Mesenchymal stem cell (in vitro differentiated cells and primary cell): ENCODE measurements at regions not wholly inside any gene's neighbourhood (a gene's known extent, or its start where the extent isn't known, plus 50 kb on each side); places are given as distances from the start of the nearest gene placed in this dataset.

ENCODE experiments used
- DNase-seq: peaks from one replicate; pipeline ENCODE4 v3.0.0-alpha.2; 2013
- H2AFZ ChIP-seq: one replicate; pipeline ENCODE4 v1.6.1; 2013; ENCODE audit warnings: low read depth, mild to moderate bottlenecking, control low read depth, inconsistent platforms, low read length, moderate library complexity
- H2AK5ac ChIP-seq: 2 replicates; pipeline ENCODE4 v1.6.1; 2013; ENCODE audit warnings: low read length, moderate library complexity, mild to moderate bottlenecking, inconsistent platforms; ENCODE audit not compliant: severe bottlenecking
- H2BK120ac ChIP-seq: one replicate; pipeline ENCODE4 v1.6.1; 2013; ENCODE audit warnings: low read depth, mild to moderate bottlenecking, inconsistent platforms, low read length, moderate library complexity
- H2BK12ac ChIP-seq, 2 experiments: one replicate each; pipeline ENCODE4 v1.6.1; 2013; ENCODE audit warnings: inconsistent platforms in 2 of 2, low read length in 2 of 2, mild to moderate bottlenecking in 2 of 2, moderate library complexity in 2 of 2, control low read depth in 1 of 2
- H2BK15ac ChIP-seq: one replicate; pipeline ENCODE4 v1.6.1; 2013; ENCODE audit warnings: mild to moderate bottlenecking, low read depth, inconsistent platforms; ENCODE audit not compliant: poor library complexity, severe bottlenecking
- H2BK5ac ChIP-seq: 2 replicates; pipeline ENCODE4 v1.6.1; 2013; ENCODE audit warnings: low read depth, mild to moderate bottlenecking, low read length, control low read depth, inconsistent platforms; ENCODE audit not compliant: poor library complexity, severe bottlenecking
- H3K14ac ChIP-seq, 2 experiments: one replicate each; pipeline ENCODE4 v1.6.1; 2013; ENCODE audit warnings: inconsistent platforms in 2 of 2, low read length in 2 of 2, control low read depth in 1 of 2, mild to moderate bottlenecking in 1 of 2, moderate library complexity in 1 of 2
- H3K18ac ChIP-seq, 2 experiments: one replicate each; pipeline ENCODE4 v1.6.1; 2013; ENCODE audit warnings: inconsistent platforms in 2 of 2, low read length in 2 of 2, control low read depth in 1 of 2, low read depth in 1 of 2, mild to moderate bottlenecking in 1 of 2
- H3K23ac ChIP-seq, 2 experiments: one replicate each; pipeline ENCODE4 v1.6.1; 2013; ENCODE audit warnings: inconsistent platforms in 2 of 2, low read length in 2 of 2, mild to moderate bottlenecking in 2 of 2, moderate library complexity in 2 of 2, control low read depth in 1 of 2
- H3K27ac ChIP-seq: 2 replicates; pipeline ENCODE4 v1.5.1; 2013; ENCODE audit warnings: mild to moderate bottlenecking, moderate library complexity, low read length, control low read depth, inconsistent platforms; ENCODE audit not compliant: poor library complexity, severe bottlenecking
- H3K27me3 ChIP-seq, 2 experiments: 2 replicates each; pipeline versions ENCODE4 v1.6.1 to v1.7.0; 2013; ENCODE audit warnings: low read length in 2 of 2, mild to moderate bottlenecking in 2 of 2, moderate library complexity in 2 of 2, control low read depth in 1 of 2, inconsistent platforms in 1 of 2; ENCODE audit not compliant: control insufficient read depth in 1 of 2, insufficient read depth in 1 of 2
- H3K36me3 ChIP-seq, 2 experiments: 2 replicates each; pipeline versions ENCODE4 v1.6.1 to v1.7.0; 2013; ENCODE audit warnings: low read length in 2 of 2, control low read depth in 1 of 2, inconsistent platforms in 1 of 2, low read depth in 1 of 2, mild to moderate bottlenecking in 1 of 2; ENCODE audit not compliant: insufficient read depth in 2 of 2, control insufficient read depth in 1 of 2
- H3K4ac ChIP-seq, 2 experiments: one replicate each; pipeline ENCODE4 v1.6.1; 2013; ENCODE audit warnings: inconsistent platforms in 2 of 2, low read length in 2 of 2, mild to moderate bottlenecking in 2 of 2, moderate library complexity in 2 of 2, control low read depth in 1 of 2, low read depth in 1 of 2
- H3K4me1 ChIP-seq: 2 replicates; pipeline ENCODE4 v1.6.1; 2013; ENCODE audit warnings: low read depth, low read length, control low read depth; ENCODE audit not compliant: control insufficient read depth, insufficient read depth
- H3K4me2 ChIP-seq: 2 replicates; pipeline ENCODE4 v1.6.1; 2013; ENCODE audit warnings: low read length, mild to moderate bottlenecking, inconsistent platforms; ENCODE audit not compliant: poor library complexity, severe bottlenecking
- H3K4me3 ChIP-seq, 2 experiments: 2 replicates each; pipeline versions ENCODE4 v1.5.1 to v1.7.0; 2013; ENCODE audit warnings: low read length in 2 of 2, mild to moderate bottlenecking in 2 of 2, control low read depth in 1 of 2, low read depth in 1 of 2; ENCODE audit not compliant: insufficient read depth in 1 of 2
- H3K79me1 ChIP-seq: replicated peaks from 2 replicates; pipeline ENCODE4 v1.6.1; 2013; ENCODE audit warnings: mild to moderate bottlenecking, control low read depth, low read length, inconsistent platforms; ENCODE audit not compliant: poor library complexity, severe bottlenecking
- H3K9ac ChIP-seq: 2 replicates; pipeline ENCODE4 v1.7.0; 2013; ENCODE audit warnings: mild to moderate bottlenecking, low read length, moderate library complexity
- H3K9me3 ChIP-seq: 2 replicates; pipeline ENCODE4 v1.7.0; 2013; ENCODE audit warnings: mild to moderate bottlenecking, low read length; ENCODE audit not compliant: control insufficient read depth
- H4K8ac ChIP-seq: one replicate; pipeline ENCODE4 v1.6.1; 2013; ENCODE audit warnings: inconsistent platforms, mild to moderate bottlenecking, low read length, moderate library complexity
- H4K91ac ChIP-seq: one replicate; pipeline ENCODE4 v1.6.1; 2013; ENCODE audit warnings: mild to moderate bottlenecking, low read length, inconsistent platforms
- WGBS: methylation state at CpG from one replicate; pipeline ENCODE4 v1.1.7; 2013; ENCODE audit warnings: mixed read lengths; 5-methylcytosine and 5-hydroxymethylcytosine counted together

- no peak overlapping the region for H3K9ac ChIP-seq
- H2BK120ac ChIP-seq = no peak overlapping the region
Observed at GRCh38 chr6:81371930-81372329, 380.6 kb downstream of the TENT5A start.

DNA sequence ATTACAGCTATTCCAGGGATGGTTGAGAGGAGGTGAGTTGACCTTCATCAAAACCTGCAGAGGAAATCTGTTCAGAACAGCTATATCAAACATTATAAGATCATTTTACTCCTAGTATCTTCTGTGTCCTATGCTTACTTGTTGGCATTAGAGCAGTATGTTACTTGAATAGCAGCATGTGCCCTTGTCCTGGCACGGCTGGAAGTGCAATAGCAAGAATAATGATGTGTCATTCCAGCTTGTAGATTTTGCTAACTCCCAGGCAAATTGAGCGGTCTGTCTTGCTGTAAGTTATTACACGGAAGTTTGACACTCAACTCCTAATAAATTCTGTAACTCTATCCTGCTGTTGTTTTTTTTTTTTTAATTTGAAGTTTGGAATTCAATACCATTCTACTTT lies 385.5 kb downstream of the TENT5A start:
- Histone ChIP-seq H3K4me2 (no peak overlapping the region), H3K4ac (no peak overlapping the region), H3K79me1 (no peaks in the 10 kb centered on the region), H2AFZ (no peak overlapping the region), H2BK15ac (no peak overlapping the region), H2BK5ac (no peak overlapping the region), H3K9me3 (no peaks in the 10 kb centered on the region), H2AK5ac (no peak overlapping the region), H3K18ac (no peak overlapping the region), H3K27ac (no peak overlapping the region), H3K9ac (no peak overlapping the region), H3K27me3 (no peaks in the 10 kb centered on the region), H3K14ac (no peak overlapping the region), H2BK120ac (no peak overlapping the region), H4K8ac (no peak overlapping the region), H2BK12ac (no peak overlapping the region), H4K91ac (no peak overlapping the region), H3K4me3 (no peak overlapping the region), H3K36me3 (no peaks in the 10 kb centered on the region), H3K4me1 (no peaks in the 10 kb centered on the region), H3K23ac (no peak overlapping the region)
- no peak for DNase-seq
- WGBS = 86% methylated on average over 1 of the region's 3 CpGs

More at GRCh38 chr6:81371930-81372329, 380.6 kb downstream of the TENT5A start:
- Histone ChIP-seq H3K4ac (no peak overlapping the region), H3K18ac (no peak overlapping the region), H2AFZ (no peak overlapping the region), H3K4me3 (no peak overlapping the region), H2BK15ac (no peak overlapping the region), H4K8ac (no peak overlapping the region), H3K79me1 (no peaks in the 10 kb centered on the region), H2BK5ac (no peak overlapping the region), H3K4me1 (no peaks in the 10 kb centered on the region), H2BK12ac (no peak overlapping the region), H3K14ac (no peak overlapping the region), H3K9me3 (no peaks in the 10 kb centered on the region), H3K23ac (no peak overlapping the region), H3K36me3 (no peaks in the 10 kb centered on the region), H3K27me3 (no peaks in the 10 kb centered on the region), H3K4me2 (no peak overlapping the region), H4K91ac (no peak overlapping the region), H3K27ac (no peak overlapping the region), H2AK5ac (no peak overlapping the region)
- no peak for DNase-seq

DNA sequence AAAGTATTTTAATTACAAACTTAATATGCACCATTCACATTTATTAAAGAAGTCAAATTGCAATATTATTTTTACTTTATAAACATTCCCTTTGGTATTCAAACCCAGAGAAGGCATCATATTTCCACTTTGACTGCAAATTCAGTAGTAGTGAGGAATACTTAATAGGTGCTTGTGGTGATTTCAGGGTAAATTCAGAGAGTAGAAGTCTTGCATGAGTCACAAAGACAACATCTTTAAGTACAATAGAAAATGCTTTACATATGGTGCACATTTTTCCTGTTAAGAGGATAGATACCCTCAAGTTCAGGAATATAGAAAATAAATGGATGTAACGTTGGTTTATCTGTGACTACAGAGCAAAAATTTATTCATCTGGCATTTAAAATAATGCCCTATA lies 390.2 kb downstream of the TENT5A start:
- WGBS = no CpG with 5 or more reads among the region's 1 CpG

DNA sequence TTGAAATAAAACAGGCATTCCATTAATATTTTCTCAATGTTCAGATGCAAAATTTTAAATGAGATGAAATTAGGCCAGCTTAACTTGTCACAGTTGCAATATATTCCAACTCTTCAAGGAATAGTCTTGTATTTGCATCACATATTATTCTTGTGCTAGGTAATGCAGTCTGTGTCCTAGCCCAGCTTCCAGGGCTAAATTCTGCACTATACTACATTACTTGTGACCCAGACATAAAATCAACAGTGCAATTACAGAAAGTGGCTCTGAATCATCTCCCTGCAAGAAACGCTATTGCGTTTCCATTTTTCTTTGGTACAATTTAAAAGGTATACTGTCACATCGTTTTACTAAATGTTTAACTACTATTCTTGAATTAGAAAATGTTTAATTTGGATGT lies 399.2 kb downstream of the TENT5A start:
- no peak overlapping the region for H2AFZ ChIP-seq
- H4K8ac ChIP-seq = no peak overlapping the region
- H3K9me3 ChIP-seq = no peaks in the 10 kb centered on the region
- 100% methylated on average over 2 of the region's 3 CpGs for WGBS
- H3K14ac ChIP-seq = no peak overlapping the region
- H3K4me1 ChIP-seq = no peaks in the 10 kb centered on the region
- no peak overlapping the region for H2BK15ac ChIP-seq
- no peak overlapping the region for H3K27ac ChIP-seq
- no peaks in the 10 kb centered on the region for H3K27me3 ChIP-seq
- H3K18ac ChIP-seq = no peak overlapping the region
- H2BK5ac ChIP-seq = no peak overlapping the region
- DNase-seq = no peak
- H2BK120ac ChIP-seq = no peak overlapping the region
- no peak overlapping the region for H2BK12ac ChIP-seq
- no peak overlapping the region for H3K4me3 ChIP-seq
- no peak overlapping the region for H3K23ac ChIP-seq
- H3K9ac ChIP-seq = no peak overlapping the region
- no peaks in the 10 kb centered on the region for H3K79me1 ChIP-seq
- no peaks in the 10 kb centered on the region for H3K36me3 ChIP-seq
- H3K4ac ChIP-seq = no peak overlapping the region
- no peak overlapping the region for H4K91ac ChIP-seq
- no peak overlapping the region for H2AK5ac ChIP-seq
- H3K4me2 ChIP-seq = no peak overlapping the region

More for the DNA sequence above, 390.2 kb downstream of the TENT5A start:
- H3K27me3 ChIP-seq = no peaks in the 10 kb centered on the region
- H3K18ac ChIP-seq = no peak overlapping the region
- no peak for DNase-seq
- no peak overlapping the region for H2BK5ac ChIP-seq
- no peak overlapping the region for H2BK120ac ChIP-seq
- H3K14ac ChIP-seq = no peak overlapping the region
- H3K36me3 ChIP-seq = no peaks in the 10 kb centered on the region
- H3K23ac ChIP-seq = no peak overlapping the region
- H4K91ac ChIP-seq = no peak overlapping the region
- no peak overlapping the region for H4K8ac ChIP-seq
- H3K79me1 ChIP-seq = no peaks in the 10 kb centered on the region
- no peak overlapping the region for H2AFZ ChIP-seq
- no peak overlapping the region for H3K4me2 ChIP-seq
- H3K27ac ChIP-seq = no peak overlapping the region
- no peaks in the 10 kb centered on the region for H3K9me3 ChIP-seq
- no peak overlapping the region for H2AK5ac ChIP-seq
- no peak overlapping the region for H3K4me3 ChIP-seq
- no peak overlapping the region for H2BK15ac ChIP-seq
- no peak overlapping the region for H3K4ac ChIP-seq
- H2BK12ac ChIP-seq = no peak overlapping the region
- H3K4me1 ChIP-seq = no peaks in the 10 kb centered on the region
- H3K9ac ChIP-seq = no peak overlapping the region
